ENCODE measurements at regions not wholly inside any gene's neighbourhood (a gene's known extent, or its start where the extent isn't known, plus 50 kb on each side); places are given as distances from the start of the nearest gene placed in this dataset.

DNA sequence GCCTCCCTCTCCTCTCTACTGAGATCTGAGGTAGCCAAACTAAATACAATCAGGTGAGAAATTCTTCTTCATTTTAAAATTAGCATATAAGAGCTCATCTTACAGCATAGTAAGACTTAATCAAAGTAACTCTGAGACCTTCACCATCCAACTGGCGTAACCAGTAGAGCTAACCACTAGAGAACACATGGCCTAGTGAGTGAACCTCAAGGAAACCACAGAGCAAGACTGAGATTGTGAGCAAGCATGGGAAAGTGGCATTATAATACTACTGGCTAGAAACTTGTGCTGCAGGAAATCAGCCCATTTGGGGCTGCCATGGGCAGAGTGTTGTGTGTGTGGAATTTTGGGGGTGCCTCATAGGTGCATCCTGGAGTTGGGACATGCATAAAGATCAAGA lies 61.1 kb upstream of the SPHKAP start:
- Histone ChIP-seq H3K4me2 (ENCODE audit: low read length) (no peak overlapping the region), H3K4me1 (ENCODE audit: insufficient read depth, low read length) (no peaks in the 10 kb centered on the region), H4K20me1 (ENCODE audit: low read length) (no peaks in the 10 kb centered on the region), H3K9me2 (replicated peaks; ENCODE audit: low read length) (no peaks in the 10 kb centered on the region), H3K4me3 (ENCODE audit: low read length) (no peak overlapping the region), H3K79me2 (ENCODE audit: low read length) (no peaks in the 10 kb centered on the region), H3K27me3 (ENCODE audit: low read length) (peaks cover 18% of the 10 kb centered on the region), H2AFZ (ENCODE audit: low read length) (no peak overlapping the region), H3K36me3 (ENCODE audit: low read depth, low read length) (no peaks in the 10 kb centered on the region), H3F3A (ENCODE audit: low read length, unreplicated experiment) (no peaks in the 10 kb centered on the region), H3K9me3 (ENCODE audit: low read length) (no peaks in the 10 kb centered on the region), H3K27ac (ENCODE audit: low read length) (no peak overlapping the region), H3K9ac (ENCODE audit: low read length) (no peak overlapping the region)
- CTCF ChIA-PET = no interaction called here
- BruUV-seq (replicated peaks) = no TSS peak
- ATAC-seq (no peak), DNase-seq (no peak)
- TF ChIP-seq EZH2 (IDR thresholded peaks at IDR 0.05; ENCODE audit: low read length, unreplicated experiment) = no peak
- no peak for TF ChIP-seq EZH2phosphoT487 (IDR thresholded peaks at IDR 0.05; ENCODE audit: borderline replicate concordance, low read length)
- TF ChIP-seq, protein P1, sequence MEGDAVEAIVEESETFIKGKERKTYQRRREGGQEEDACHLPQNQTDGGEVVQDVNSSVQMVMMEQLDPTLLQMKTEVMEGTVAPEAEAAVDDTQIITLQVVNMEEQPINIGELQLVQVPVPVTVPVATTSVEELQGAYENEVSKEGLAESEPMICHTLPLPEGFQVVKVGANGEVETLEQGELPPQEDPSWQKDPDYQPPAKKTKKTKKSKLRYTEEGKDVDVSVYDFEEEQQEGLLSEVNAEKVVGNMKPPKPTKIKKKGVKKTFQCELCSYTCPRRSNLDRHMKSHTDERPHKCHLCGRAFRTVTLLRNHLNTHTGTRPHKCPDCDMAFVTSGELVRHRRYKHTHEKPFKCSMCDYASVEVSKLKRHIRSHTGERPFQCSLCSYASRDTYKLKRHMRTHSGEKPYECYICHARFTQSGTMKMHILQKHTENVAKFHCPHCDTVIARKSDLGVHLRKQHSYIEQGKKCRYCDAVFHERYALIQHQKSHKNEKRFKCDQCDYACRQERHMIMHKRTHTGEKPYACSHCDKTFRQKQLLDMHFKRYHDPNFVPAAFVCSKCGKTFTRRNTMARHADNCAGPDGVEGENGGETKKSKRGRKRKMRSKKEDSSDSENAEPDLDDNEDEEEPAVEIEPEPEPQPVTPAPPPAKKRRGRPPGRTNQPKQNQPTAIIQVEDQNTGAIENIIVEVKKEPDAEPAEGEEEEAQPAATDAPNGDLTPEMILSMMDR (conservative IDR thresholded peaks at IDR 0.05; ENCODE audit: low read depth, low read length) = no peak
- POLR2A ChIA-PET (ENCODE audit: unreplicated experiment) = no interaction called here
- intact Hi-C loops (cut with micrococcal nuclease) = no loop called here

DNA sequence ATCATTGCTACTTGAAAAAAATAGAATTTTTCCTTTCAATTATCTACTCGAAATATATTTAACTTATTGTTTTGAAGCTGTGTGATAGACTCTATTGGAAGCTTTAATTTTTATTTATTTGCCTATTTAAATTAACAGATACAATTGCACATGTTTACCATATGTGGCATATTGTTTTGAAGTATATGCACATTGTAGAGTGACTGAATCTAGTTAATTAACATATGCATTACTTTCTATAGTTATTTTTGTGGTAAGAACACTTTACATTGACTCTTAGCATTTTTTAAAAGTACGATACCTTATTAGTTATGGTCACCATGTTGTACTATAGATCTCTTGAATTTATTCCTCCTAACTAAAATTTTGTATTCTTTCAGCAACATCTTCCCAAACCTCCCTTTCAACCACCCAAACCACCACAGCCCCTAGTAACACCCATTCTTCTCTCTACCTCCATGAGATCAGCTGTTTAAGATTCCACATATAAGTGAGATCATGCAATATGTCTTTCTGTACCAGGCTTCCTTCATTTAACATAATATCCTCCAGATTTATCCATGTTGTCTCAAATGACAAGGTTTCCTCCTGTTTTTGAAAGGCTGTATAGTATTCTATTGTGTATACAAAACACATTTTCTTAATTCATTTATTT lies 58.5 kb upstream of the SPHKAP start:
- Histone ChIP-seq H3K36me3 (ENCODE audit: low read depth, low read length) (no peaks in the 10 kb centered on the region), H3K9ac (ENCODE audit: low read length) (no peak overlapping the region), H4K20me1 (ENCODE audit: low read length) (no peaks in the 10 kb centered on the region), H3F3A (ENCODE audit: low read length, unreplicated experiment) (no peaks in the 10 kb centered on the region), H3K4me1 (ENCODE audit: insufficient read depth, low read length) (no peaks in the 10 kb centered on the region), H3K9me3 (ENCODE audit: low read length) (no peaks in the 10 kb centered on the region), H3K27me3 (ENCODE audit: low read length) (peaks cover 32% of the 10 kb centered on the region), H3K79me2 (ENCODE audit: low read length) (no peaks in the 10 kb centered on the region), H3K27ac (ENCODE audit: low read length) (no peak overlapping the region), H3K9me2 (replicated peaks; ENCODE audit: low read length) (no peaks in the 10 kb centered on the region), H3K4me2 (ENCODE audit: low read length) (no peak overlapping the region), H3K4me3 (ENCODE audit: low read length) (no peak overlapping the region), H2AFZ (ENCODE audit: low read length) (no peak overlapping the region)
- ChIA-PET POLR2A (ENCODE audit: unreplicated experiment) (no interaction called here), CTCF (no interaction called here)
- DNase-seq (no peak), ATAC-seq (no peak)
- intact Hi-C loops (cut with micrococcal nuclease) = no loop called here
- BruUV-seq (replicated peaks) = no TSS peak
- TF ChIP-seq, protein P1 (conservative IDR thresholded peaks at IDR 0.05; ENCODE audit: low read depth, low read length) = no peak
- TF ChIP-seq EZH2 (IDR thresholded peaks at IDR 0.05; ENCODE audit: low read length, unreplicated experiment) (no peak), EZH2phosphoT487 (IDR thresholded peaks at IDR 0.05; ENCODE audit: borderline replicate concordance, low read length) (no peak)

DNA sequence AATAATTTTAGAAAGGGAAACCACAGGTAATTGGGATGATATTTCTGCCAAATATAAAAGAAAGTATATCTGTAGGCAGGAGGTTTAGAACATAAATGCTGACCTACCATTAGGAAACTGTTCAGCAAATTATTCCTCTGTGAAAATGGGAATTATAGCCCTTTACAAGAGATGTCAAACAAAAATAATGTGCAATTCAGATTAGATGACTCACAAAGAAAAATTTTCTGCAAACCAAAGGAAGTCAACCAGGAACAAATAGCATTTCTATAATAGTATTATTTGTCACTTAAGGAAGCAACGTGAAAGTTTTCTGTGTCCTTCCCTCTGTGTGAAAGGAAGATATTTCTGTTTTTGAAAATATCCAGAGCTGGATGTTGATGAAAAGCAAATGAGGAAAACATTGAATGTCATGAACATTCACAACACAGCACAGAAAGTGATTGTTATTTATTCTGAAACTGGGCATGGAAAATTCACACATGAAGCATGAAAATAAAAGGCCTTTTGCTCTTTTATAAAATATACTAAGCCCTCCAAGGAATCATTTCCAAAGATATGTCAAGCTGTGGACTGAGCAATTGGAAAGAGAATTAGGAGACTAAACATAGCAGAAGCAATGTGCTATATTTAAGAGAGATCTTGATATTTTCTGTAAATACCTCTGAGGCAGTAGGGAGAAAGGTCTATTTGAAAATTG lies 57.9 kb upstream of the SPHKAP start:
- no TSS peak for BruUV-seq (replicated peaks)
- DNase-seq (no peak), ATAC-seq (no peak)
- intact Hi-C loops (cut with micrococcal nuclease) = no loop called here
- POLR2A ChIA-PET (ENCODE audit: unreplicated experiment) = no interaction called here
- Histone ChIP-seq H3K4me2 (ENCODE audit: low read length) (no peak overlapping the region), H3K9me2 (replicated peaks; ENCODE audit: low read length) (no peaks in the 10 kb centered on the region), H3F3A (ENCODE audit: low read length, unreplicated experiment) (no peaks in the 10 kb centered on the region), H4K20me1 (ENCODE audit: low read length) (no peaks in the 10 kb centered on the region), H3K36me3 (ENCODE audit: low read depth, low read length) (no peaks in the 10 kb centered on the region), H3K9me3 (ENCODE audit: low read length) (no peaks in the 10 kb centered on the region), H3K27me3 (ENCODE audit: low read length) (peaks cover 39% of the 10 kb centered on the region), H3K4me3 (ENCODE audit: low read length) (no peak overlapping the region), H3K79me2 (ENCODE audit: low read length) (no peaks in the 10 kb centered on the region), H3K9ac (ENCODE audit: low read length) (no peak overlapping the region), H2AFZ (ENCODE audit: low read length) (no peak overlapping the region), H3K4me1 (ENCODE audit: insufficient read depth, low read length) (no peaks in the 10 kb centered on the region), H3K27ac (ENCODE audit: low read length) (no peak overlapping the region)
- TF ChIP-seq EZH2 (IDR thresholded peaks at IDR 0.05; ENCODE audit: low read length, unreplicated experiment) = no peak
- CTCF ChIA-PET = no interaction called here
